ENCODE measurements at regions not wholly inside any gene's neighbourhood (a gene's known extent, or its start where the extent isn't known, plus 50 kb on each side); places are given as distances from the start of the nearest gene placed in this dataset.

DNA sequence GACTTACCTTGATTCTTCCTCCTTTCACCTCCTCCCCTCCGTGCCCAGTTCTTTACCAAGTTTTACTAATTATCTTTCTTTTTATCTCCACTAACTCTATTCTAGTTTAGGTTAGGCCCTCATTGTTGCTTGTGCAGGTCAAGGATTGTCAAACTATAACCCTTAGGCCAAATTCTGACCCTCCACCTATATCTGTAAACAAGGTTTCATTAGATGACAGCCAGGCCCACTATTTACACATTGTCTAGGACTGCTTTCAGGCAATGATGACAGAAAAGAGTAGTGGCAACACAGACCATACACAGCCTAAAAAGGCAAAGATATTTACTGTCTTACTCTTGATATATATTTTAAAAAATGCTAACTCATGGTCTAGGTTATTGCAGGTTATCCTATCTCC lies 212.0 kb downstream of the RAD51AP2 start:
- DNase-seq (ENCODE audit: low read depth): no peak

DNA sequence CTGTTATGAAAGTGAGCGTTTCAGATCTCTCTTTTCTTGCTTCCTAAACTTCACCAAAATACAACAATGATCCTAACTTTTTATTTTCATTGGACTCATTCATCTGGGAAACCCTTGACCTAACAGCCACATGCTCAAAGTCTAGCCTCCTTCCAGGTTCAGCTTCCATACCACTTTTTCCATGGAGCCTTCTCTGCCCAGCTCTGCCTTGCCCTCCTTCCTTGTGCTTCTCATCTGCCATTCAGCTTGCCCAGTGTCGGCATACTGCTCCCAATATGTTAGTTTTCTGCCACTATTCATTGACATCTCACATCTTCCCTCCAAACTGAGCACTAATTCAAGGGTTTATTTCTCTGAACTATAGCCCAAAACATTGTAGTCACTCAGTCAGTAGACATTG lies 214.7 kb downstream of the RAD51AP2 start:
- DNase-seq (ENCODE audit: low read depth): no peak

DNA sequence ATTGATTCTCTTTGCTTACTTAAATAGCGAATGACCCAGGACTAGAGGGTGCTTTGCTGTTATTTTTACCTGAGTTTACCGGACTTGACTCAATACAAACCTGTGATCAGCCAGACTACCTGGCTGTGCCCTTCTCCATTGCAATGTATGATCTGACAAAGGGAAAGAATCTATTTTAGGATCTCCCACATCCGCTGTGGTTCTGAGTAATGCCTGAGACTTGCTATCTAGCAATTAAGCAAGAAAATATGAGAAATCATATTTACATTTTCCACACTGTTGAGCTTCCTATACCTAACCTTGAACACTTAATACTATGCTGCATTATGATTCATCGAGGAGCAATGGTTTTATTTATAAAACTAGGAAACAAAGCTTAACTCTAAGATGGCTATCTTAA lies 215.2 kb downstream of the RAD51AP2 start:
- DNase-seq (ENCODE audit: low read depth): no peak

DNA sequence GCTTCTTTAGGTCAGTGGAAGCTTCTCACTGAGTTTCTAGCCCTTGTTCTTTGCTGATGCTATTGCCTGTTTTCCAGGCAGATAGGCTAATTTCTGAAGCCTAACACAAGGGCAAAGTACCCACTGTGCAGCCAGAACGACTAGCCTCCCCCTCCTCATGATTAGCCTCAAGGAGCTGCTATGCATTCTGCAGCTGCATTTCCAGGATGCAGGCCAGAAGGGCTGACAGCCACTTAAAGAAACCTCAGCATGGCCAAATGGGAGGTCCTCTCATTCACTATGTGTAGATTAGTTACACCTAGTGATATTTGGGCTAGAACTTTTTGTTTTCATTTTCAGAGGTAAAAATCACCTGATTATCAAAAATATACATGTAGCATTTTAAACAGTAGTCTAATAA lies 216.0 kb downstream of the RAD51AP2 start:
- no peak for DNase-seq (ENCODE audit: low read depth)

DNA sequence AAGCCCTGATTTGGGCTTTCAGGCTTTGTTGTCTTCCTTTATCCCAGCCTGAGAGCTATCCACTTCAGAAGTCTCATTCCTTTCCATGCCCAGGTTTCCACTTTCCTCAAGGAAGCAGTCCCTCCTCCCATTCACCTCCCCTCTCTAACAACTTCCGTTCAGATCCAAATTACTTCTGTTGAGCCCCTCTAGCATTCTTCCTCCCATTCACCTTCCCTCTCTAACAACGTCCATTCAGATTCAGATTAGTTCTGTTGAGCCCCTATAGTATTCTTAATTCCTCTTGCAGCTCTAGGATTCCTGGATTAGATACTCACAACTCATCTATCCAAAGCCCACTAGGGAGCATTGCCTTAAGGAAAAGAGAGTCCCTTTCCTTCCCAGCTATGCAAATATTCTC lies 216.8 kb downstream of the RAD51AP2 start:
- no peak for DNase-seq (ENCODE audit: low read depth)

DNA sequence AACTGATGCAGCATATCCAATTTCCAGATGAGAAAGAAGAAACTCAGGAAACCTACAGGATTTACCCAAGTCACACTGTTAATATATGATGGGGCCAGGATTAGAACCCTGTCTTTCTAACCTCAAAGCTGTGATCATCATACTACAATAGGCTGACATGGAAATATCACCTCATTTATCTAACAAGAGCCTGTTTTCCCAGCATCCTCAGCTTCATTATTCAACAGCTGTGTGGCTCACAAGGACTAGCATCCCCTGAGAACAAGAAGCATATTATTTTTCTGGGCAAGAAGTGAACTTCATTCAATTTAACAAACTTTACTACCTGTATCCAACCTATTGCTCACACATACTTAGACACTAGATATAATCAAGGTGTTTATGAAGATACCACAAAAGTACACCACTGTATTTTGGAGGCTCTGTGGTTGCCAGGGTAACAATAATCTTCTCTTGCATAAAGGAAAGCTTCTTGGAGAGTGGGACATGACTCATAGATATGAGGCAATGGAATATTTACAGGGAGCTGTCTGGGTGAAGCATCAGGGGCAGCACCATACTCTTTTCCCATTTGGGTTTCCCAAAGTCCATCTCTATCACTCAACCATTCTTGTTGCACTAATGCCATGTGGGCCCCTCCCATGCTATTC lies 218.2 kb downstream of the RAD51AP2 start:
- DNase-seq (ENCODE audit: low read depth): peak; percentile 59

DNA sequence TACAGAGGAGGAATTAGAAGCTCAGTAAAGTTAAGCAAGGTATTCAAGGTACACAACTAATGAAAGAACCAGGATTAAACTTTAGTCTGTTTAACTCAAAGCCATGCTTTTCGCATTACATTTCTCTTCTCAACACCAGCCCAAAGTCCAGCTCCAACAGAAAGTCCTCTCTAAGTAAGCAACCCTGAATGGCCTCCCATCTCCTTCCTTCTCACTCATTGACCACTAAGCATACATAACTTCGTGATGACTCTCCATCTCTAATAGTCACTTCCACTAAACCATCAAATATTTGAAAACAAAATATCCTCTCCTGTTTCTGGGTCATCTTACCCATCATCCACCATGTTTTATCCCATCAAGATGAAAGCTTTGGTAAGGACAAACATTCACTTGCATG lies 219.8 kb downstream of the RAD51AP2 start:
- no peak for DNase-seq (ENCODE audit: low read depth)

DNA sequence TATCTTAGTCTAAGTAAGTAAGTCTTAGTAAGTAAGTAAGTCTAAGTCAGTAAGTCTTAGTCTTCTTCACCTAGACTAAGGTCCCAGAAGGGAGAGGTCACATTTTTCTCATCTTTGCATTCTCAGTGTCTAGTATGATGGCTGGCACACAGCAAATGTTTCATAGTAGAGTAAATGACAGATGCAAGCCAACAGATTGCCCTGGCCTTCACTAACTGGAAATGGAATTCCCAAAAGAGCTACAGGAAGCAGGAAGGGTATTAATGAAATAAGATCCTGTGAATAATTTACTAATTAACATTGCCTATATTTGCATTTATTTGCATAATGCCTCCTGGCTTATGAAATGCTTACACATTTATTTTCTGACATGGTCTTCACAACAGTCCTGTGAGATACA lies 221.6 kb downstream of the RAD51AP2 start:
- DNase-seq (ENCODE audit: low read depth): no peak

DNA sequence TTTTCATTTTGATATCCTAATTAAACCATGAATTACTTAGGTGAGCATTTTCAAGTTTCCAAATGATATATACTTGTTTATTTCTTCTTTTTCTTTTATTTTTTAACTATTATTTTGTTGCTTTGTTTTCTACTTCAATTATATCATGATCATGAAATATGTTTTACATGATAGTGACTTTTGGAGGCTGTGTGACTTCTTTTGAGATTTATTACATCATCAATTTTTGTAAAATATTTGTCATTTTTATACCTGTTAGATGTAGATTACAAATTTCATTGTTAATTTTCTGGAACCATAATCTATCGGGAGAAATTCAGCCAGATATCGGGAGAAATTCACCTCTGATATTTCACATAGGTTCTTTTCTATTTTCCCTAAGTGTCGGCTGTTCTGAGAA lies 228.6 kb downstream of the RAD51AP2 start:
- DNase-seq (ENCODE audit: low read depth): no peak

DNA sequence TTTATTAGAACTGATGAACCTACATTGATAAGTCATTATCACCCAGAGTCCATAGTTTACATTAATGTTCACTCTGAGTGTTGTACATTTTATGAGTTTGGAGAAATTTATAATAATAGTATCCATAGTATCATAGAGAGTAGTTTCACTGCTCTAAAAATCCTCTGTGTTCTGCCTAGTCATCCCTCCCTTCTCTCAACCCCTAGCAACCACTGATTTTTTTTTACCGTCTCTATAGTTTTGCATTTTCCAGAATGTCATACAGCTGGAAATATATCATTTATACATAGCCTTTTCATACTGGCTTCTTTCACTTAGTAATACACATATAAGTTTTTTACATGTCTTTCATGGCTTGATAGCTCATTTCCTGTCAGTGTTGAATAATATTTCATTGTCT lies 231.1 kb downstream of the RAD51AP2 start:
- DNase-seq (ENCODE audit: low read depth): no peak

DNA sequence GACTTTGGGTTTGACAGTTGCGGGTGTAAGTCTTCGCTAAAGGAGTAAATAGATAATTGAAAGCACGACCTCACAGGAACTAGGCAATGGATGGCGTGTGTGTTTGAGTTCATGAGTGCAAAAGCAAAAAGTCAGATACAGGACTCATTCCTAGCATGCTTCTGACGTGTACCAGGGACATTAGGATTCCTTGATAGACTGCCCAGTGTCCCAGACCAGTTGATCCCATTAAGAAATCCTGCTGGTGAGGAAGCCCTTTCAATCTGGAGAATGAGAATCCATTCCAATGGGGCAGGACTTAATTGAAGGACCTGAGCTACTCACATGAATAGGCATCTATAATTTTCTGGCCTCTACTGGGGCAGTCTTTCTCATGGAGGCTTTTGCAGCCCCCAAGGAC lies 235.4 kb downstream of the RAD51AP2 start:
- no peak for DNase-seq (ENCODE audit: low read depth)

DNA sequence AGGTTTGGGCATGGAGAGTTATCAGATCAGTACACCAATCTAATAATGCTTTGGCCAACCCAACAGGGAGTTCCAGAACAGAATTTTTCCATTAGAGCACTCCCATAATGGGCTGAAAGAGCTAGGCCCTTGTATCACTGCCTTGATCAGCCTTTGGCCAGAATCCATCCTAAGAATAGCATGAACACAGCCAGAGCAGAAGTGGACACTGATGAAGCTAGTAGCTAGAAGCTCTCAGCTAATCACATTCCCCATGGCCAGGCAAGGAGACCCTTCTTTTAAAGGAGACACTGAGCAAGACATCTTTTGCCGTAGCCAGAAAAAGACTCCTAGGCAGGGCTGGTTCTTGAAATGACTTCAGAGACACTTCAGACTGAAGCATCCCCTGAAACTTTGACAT lies 236.0 kb downstream of the RAD51AP2 start:
- no peak for DNase-seq (ENCODE audit: low read depth)

DNA sequence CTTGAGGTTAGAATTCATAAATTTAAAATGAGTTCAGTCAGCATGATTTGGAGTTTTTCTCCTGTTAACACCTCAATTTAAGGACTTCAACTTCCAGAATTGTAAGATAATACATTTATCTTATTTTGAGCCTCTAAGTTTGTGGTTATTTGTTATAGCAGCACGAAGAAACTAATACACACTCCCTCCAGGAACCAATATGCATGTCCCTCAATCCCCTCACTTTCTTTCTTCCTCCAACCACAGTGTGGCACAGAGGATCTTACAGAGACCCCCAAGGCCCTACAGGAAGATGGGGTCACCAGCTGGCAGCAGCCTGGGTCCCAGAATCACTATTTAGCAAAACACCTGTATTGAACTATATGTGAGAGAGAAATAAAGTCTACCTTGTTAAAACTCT lies 242.0 kb downstream of the RAD51AP2 start:
- no peak for DNase-seq (ENCODE audit: low read depth)

DNA sequence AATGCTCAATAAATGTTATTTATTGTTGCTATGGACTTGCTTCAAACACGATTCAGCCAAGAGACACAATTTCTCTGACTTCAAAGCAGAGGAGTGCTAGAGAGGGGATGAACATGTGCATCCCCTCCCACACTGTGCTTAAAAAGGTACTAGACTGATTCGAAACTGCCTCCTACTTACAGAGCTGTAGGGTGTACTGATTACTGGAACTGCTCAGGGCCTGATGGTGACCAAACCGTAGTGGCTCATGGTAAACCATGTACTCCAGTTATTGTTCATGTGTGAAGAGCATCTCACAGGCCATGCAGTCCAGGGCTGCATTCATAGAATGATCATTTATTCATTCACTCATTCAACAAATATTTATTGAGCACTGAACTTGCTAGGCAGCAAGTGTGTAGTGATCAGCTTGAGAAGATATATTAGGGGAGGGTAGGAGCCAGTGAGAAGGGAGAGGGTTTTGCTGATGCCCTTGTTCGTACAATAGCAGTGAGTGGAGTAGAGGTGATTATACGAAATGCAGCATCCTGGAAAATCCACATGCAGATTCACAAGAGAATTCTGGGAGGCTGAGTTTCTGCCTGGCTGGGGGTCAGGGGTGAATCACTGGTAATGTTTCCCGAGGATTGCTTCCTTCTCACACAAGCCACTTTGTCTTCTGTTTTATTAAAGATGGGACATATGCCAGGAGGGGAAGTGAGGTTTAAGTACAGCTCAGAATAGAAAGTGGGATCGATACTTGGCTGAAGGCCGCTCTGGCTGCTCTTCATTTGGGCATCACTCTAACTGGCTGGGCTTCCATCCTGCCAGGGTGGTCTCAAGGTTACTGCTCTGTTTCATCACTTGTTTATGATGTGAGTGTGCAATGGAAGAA lies 245.4 kb downstream of the RAD51AP2 start:
- no peak for DNase-seq (ENCODE audit: low read depth)

DNA sequence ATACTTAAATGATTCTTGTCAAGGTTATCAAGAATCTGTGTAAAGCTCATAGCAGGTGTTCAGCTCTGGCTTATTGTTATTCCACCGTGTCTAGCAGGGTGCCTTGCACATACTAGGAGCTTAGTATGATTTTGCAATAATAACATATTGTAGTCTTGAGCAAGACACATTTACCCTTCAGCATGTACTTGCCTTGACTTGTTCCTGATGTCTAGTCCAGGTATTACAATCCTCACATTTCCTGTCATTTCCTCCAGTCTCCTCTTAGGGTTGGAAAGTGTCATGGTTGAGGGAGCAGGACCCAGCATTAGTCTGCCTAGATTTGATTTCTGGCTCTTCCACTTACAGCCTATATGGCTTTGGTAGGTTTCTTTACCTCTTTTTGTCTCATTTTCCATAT lies 246.1 kb downstream of the RAD51AP2 start:
- DNase-seq (ENCODE audit: low read depth): no peak

DNA sequence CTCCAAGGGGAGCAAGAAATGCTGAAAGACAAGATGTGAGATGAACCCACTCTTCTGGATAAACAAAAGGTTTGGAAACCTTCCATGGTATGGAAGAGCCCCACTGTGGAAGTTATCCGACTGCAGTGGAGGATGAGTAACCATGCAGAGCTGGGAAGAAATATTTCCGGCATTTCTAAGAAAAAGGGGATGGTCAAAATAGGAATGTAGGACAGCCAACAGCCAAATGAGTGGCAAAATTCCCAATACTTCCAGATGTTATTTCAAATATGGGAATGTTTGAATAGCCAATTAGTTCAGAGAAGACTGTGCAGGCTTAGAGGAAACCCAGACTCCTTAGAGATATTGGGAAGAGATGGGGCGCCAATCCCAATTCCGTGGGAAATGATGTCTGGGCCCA lies 246.8 kb downstream of the RAD51AP2 start:
- peak; percentile 25 for DNase-seq (ENCODE audit: low read depth)

DNA sequence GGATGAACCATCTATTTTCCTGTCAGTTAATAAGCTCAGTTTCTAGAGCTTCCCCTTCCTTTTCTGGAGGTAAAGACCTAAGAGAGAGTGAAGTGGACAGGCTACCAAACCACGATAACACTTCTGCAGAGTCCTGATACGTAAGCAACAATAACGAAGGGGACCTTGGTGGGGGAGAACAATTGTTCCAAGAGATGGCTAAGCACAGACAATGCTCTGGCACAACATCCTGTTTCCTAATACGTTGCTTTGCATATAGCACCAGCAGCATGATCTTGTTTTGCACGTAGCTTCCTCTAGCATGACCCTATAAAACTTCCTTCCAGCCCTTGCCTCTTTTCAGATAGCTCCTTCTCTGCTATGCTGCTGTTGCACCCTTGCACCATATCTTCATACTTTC lies 247.3 kb downstream of the RAD51AP2 start:
- no peak for DNase-seq (ENCODE audit: low read depth)

DNA sequence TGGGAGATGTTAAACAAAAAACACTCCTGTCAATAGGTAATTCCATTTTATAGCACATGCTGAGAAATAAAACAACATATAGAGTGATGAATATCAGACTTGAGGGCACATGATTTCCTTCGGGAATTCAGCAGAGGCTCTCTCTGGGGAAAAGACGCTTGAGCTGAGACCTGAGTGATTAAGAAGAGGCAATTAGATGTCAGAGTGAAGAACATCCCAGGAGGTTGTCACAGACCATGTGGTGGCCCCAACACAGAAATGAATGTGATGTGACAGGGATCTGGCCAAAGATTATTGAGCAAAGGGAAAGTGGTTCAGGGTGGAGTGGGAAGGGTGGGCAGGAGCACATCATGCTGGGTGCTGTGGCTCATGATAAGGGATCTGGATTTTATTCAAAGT lies 254.7 kb downstream of the RAD51AP2 start:
- DNase-seq (ENCODE audit: low read depth): no peak

DNA sequence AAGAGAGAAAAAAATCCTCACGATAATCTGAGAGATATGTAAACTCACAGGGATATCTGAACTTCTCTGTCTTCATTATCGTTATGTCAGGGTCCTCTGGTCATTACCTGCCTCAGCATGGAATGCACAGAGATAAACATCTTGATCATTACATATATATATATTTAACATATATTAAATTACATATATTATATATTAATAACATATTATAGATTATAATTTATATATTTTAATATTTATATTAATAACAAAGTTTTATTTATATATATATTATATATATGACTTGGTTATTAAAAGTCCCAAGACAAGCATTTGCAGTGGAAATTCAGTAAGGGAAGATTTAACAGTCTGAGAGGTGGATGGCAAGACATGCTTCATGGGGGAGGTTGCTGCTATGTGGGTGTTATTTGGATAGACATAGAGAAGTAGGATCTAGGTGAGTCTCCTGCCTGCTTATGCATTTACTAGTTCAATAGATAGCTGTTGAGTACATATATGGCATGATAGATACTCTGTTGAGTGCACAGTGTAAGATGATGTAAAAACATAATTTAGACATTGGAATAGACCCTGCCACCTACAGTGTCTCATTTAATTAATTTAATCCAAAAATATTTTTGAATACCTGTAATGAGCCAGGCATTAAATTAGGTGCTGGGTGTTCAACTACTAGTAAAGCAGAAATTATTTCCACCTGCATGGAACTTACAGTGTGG lies 255.2 kb downstream of the RAD51AP2 start:
- DNase-seq (ENCODE audit: low read depth): no peak

DNA sequence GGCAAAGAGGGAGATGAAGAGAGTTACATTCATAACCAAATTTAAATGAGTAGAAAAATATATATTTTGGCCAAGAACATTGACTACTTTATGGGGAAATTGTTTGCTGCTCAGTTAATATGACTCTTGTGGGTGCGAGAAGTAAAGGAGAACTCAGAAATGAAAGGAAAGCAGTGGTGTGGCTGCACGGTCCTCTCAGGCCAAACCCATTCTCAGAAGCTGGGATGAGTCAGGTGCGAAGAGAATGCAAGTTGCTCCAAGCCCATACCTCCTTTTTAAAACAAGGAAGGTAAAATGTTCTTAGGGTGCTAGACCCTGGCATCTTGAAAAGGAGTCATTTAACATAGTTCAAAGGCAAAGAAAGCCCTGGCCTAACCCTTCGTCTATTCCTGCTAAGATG lies 258.6 kb downstream of the RAD51AP2 start:
- no peak for DNase-seq (ENCODE audit: low read depth)

DNA sequence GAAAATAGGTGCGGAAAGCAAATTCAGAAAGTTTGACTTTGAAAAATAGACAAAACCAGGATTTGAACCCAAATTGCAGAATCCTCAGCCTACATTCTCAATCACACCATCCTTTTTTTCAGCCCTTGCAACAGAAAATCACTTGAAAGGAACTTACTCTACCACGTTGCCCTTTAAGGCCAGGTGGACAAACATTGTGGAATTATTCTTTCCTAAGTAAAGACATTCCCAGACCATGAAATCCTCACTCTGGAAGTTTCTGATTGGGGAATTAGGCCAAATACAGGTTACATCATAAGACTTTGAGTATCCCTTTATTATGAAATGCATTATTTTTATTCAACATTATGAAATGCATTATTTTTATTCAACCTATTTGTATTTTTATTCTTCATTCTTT lies 259.4 kb downstream of the RAD51AP2 start:
- DNase-seq (ENCODE audit: low read depth): no peak

DNA sequence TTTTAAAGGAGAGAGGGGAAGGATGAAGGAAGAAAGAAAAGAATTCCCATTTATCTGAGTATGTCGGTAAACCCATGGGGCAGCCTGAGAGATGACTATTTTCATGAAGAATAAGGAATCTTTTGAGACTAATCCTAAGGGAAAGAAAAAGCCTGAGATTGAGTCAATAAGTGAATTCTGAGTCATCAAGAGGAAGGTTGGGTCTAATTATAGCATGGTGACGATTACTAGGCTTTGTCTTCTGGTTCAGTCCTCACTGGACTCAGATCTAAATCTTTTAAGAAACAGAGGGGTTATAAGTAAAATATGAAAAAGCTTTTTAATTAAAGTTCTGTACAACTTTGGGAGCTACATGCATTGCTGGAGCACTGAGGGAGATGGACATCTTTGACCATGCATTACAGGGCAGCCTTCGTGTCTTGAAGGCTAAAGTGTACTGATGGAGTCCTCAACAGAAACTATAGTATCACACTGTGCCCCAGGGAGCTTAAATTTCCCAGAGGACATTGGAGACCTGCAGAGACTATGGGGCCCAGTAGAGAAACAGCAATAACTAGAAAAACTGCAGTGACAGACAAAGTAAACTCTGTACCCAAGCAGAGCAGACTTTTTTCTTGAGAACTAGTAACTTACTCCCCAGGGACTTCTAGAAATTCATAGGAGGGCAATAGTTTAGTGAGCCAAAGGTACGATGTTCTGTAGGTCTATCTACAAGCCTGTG lies 260.9 kb downstream of the RAD51AP2 start:
- DNase-seq (ENCODE audit: low read depth): peak; percentile 3

DNA sequence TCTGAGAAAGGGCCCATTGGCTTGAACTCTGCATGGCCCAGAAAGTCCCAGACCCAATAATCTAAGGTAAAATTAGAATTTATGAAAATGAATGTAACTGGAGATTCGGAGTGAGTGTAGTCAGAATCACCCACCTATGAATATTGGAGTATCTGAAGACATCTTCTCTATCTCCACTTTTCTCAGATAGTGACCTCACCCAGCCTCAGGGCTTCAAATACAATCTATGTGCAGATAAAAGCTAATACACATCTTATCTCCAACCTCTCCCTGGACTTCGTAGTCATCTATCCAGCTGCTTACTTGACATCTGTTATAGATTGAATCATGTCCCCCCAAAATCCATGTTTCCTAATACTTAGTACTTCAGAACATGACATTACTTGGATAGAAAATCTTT lies 263.2 kb downstream of the RAD51AP2 start:
- no peak for DNase-seq (ENCODE audit: low read depth)
